K562 (cell line): ENCODE measurements at regions not wholly inside any gene's neighbourhood (a gene's known extent, or its start where the extent isn't known, plus 50 kb on each side); places are given as distances from the start of the nearest gene placed in this dataset.

Experiments used
- ADNP ChIP-seq: fragments of 200-800 bp; sonication (Bioruptor generic); IDR thresholded peaks from 2 replicates; pipeline ENCODE4 v1.6.1; 2016; ENCODE audit warnings: missing genetic modification characterization, missing compliant biosample characterization
- KDM1A ChIP-seq, 2 experiments: fragments of 450-650 bp; IDR thresholded peaks; 2 replicates each; pipeline ENCODE4 v1.6.1; 2016; ENCODE audit warnings: mild to moderate bottlenecking in 2 of 2
- KHSRP ChIP-seq: fragments of 450-650 bp; IDR thresholded peaks from 2 replicates; pipeline ENCODE4 v1.6.1; 2017
- MLX ChIP-seq, 2 experiments: fragments of 450-650 bp in 1 of 2; sonication (generic) in 1 of 2; formaldehyde crosslinking; conservative IDR thresholded peaks; 2 replicates each; pipeline versions ENCODE4 v1.4.0 to v1.8.1; 2020 to 2022; ENCODE audit warnings: mild to moderate bottlenecking in 1 of 2, missing genetic modification reagents in 1 of 2
- NFYB ChIP-seq: IDR thresholded peaks from 2 replicates; pipeline ENCODE4 v1.6.1; 2011; ENCODE audit warnings: mild to moderate bottlenecking, moderate library complexity; ENCODE audit not compliant: insufficient read length; ENCODE audit errors: extremely low read depth
- NONO ChIP-seq, 2 experiments: fragments of 200-400 bp in 1 of 2; fragments of 450-650 bp in 1 of 2; formaldehyde crosslinking in 1 of 2; IDR thresholded peaks; 2 replicates each; pipeline ENCODE4 v1.6.1; 2017; ENCODE audit warnings: low read depth in 2 of 2, mild to moderate bottlenecking in 2 of 2, moderate library complexity in 2 of 2, low read length in 1 of 2
- RBM25 ChIP-seq: fragments of 200-400 bp; formaldehyde crosslinking; IDR thresholded peaks from 2 replicates; pipeline ENCODE4 v1.6.1; 2018; ENCODE audit warnings: low read length, low read depth, moderate library complexity; ENCODE audit not compliant: severe bottlenecking
- TAF1 ChIP-seq: IDR thresholded peaks from 2 replicates; pipeline ENCODE4 v1.6.1; 2011; ENCODE audit warnings: mild to moderate bottlenecking, low read length, moderate library complexity; ENCODE audit not compliant: insufficient read depth, control insufficient read depth, severe bottlenecking; ENCODE audit errors: extremely low read depth
- ZNF253 ChIP-seq: fragments of 250-450 bp; sonication (Bioruptor Pico); conservative IDR thresholded peaks from 2 replicates; pipeline ENCODE4 v1.6.1; 2021; ENCODE audit warnings: mild to moderate bottlenecking
- ZNF561 ChIP-seq: fragments of 450-650 bp; formaldehyde crosslinking; conservative IDR thresholded peaks from 2 replicates; pipeline ENCODE4 v1.4.0; 2020; ENCODE audit warnings: mild to moderate bottlenecking, moderate library complexity
- ZNF589 ChIP-seq: fragments of 200-800 bp; sonication (Bioruptor generic); IDR thresholded peaks from 2 replicates; pipeline ENCODE4 v1.6.1; 2016; ENCODE audit warnings: low read depth, missing genetic modification characterization, missing compliant biosample characterization
- ZNF76 ChIP-seq: fragments of 250-450 bp; sonication (Bioruptor Pico); IDR thresholded peaks from 2 replicates; pipeline ENCODE4 v1.4.0; 2020; ENCODE audit warnings: mild to moderate bottlenecking, moderate library complexity, borderline replicate concordance
- TF ChIP-seq, protein P1 (sequence below): IDR thresholded peaks from 2 replicates; pipeline ENCODE4 v1.6.1; 2012; ENCODE audit warnings: low read depth, low read length, improper control_type of control experiment, borderline replicate concordance
- TF ChIP-seq, protein P2 (sequence below): fragments of 200-800 bp; sonication (Bioruptor generic); IDR thresholded peaks from 2 replicates; pipeline ENCODE4 v1.6.1; 2017; ENCODE audit warnings: missing genetic modification characterization, missing compliant biosample characterization

DNA sequence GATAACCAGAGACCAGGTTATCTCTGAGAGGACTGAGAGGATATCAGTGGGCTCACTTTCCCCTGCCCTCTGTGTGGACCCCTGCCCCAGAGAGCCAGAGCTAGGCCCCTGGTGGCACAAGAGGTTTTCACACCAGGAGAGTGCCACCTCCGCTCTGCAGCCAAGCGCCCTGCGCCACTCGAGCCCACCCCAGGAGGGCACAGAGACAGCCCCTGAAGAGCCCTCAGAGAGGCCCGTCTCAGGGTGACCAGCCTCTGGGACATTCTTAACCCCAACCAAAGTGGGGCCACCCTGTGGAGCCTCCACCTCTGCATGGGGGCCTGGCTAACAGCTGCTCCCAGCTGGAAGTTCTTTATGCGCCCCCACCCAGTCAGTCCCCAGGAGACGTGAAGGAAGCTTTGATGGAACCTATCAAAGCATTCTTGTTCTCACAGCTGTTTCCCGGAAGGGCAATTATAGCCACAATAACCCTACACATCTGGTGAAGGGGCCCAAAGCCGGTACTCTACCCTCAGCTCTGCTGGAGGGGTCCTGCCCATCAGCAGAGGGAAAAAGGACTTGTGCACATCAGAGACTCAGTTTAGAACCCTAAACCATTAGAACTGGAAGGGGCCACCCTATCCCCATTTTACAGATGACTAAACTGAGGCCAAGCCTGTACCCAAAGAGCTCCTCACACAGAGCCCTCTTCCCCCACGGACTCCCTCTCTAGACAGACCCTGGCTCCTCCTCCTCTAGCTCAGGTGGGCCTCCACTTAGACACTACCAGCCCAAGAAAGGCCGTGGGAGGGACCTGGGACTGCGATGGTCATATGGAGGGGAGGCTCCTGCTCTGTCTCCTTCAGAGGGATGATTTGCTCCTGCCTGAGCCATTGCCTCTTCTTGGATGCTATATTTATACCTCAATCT is 101.1 kb downstream of the ZFP36L2 start (continued):
- TF ChIP-seq MLX (CRISPR knock-in tag; conservative IDR thresholded peaks at IDR 0.05) (no peak), KHSRP (no peak), ZNF253 (CRISPR knock-in tag) (no peak), ZNF561 (no peak), NONO (IDR thresholded peaks at IDR 0.05; ENCODE audit: low read depth in 2 of 2, low read length in 1 of 2) (no peak), TAF1 (no peak), ZNF76 (no peak), ADNP (peak; percentile 59; the same call in 1 of the 2 replicates), KDM1A (IDR thresholded peaks at IDR 0.05) (peak; percentile 29 to 63; a peak in 2 of 4 replicates), NFYB (no peak), ZNF589 (CRISPR knock-in tag) (no peak), RBM25 (peak; percentile 89)
- TF ChIP-seq, protein P1, sequence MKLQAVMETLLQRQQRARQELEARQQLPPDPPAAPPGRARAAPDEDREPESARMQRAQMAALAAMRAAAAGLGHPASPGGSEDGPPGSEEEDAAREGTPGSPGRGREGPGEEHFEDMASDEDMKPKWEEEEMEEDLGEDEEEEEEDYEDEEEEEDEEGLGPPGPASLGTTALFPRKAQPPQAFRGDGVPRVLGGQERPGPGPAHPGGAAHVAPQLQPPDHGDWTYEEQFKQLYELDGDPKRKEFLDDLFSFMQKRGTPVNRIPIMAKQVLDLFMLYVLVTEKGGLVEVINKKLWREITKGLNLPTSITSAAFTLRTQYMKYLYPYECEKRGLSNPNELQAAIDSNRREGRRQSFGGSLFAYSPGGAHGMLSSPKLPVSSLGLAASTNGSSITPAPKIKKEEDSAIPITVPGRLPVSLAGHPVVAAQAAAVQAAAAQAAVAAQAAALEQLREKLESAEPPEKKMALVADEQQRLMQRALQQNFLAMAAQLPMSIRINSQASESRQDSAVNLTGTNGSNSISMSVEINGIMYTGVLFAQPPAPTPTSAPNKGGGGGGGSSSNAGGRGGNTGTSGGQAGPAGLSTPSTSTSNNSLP = no peak
- TF ChIP-seq, protein P2, sequence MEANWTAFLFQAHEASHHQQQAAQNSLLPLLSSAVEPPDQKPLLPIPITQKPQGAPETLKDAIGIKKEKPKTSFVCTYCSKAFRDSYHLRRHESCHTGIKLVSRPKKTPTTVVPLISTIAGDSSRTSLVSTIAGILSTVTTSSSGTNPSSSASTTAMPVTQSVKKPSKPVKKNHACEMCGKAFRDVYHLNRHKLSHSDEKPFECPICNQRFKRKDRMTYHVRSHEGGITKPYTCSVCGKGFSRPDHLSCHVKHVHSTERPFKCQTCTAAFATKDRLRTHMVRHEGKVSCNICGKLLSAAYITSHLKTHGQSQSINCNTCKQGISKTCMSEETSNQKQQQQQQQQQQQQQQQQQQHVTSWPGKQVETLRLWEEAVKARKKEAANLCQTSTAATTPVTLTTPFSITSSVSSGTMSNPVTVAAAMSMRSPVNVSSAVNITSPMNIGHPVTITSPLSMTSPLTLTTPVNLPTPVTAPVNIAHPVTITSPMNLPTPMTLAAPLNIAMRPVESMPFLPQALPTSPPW (CRISPR knock-in tag) = no peak
